AG04449 (cell line): ENCODE measurements at regions not wholly inside any gene's neighbourhood (a gene's known extent, or its start where the extent isn't known, plus 50 kb on each side); places are given as distances from the start of the nearest gene placed in this dataset.

ENCODE experiments used
- CTCF ChIA-PET: fragments of 350-600 bp; formaldehyde crosslinking; extraction: SDS; loops from one replicate; lab custom pipeline; 2021; ENCODE audit warnings: antibody characterized with exemption; lab: Yijun Ruan, JAX
- POLR2A ChIA-PET: fragments of 400-600, 350-600 bp; formaldehyde crosslinking; extraction: SDS; loops from one replicate; lab custom pipeline; 2020; ENCODE audit warnings: antibody characterized with exemption, inconsistent platforms; lab: Yijun Ruan, JAX
- DNase-seq: peaks from one replicate; pipeline ENCODE4 v3.0.0-alpha.2; 2010; ENCODE audit warnings: low read depth, low spot score
- H3K4me3 ChIP-seq: 2 replicates; pipeline ENCODE4 v1.5.1; 2011; ENCODE audit warnings: low read depth, mild to moderate bottlenecking, control low read depth, low read length
- CTCF ChIP-seq: IDR thresholded peaks from one replicate; pipeline ENCODE4 v1.5.1; 2011; ENCODE audit warnings: mild to moderate bottlenecking, moderate library complexity, low read length, control low read depth, inconsistent platforms; ENCODE audit not compliant: insufficient read depth; ENCODE audit errors: missing control alignments

DNA sequence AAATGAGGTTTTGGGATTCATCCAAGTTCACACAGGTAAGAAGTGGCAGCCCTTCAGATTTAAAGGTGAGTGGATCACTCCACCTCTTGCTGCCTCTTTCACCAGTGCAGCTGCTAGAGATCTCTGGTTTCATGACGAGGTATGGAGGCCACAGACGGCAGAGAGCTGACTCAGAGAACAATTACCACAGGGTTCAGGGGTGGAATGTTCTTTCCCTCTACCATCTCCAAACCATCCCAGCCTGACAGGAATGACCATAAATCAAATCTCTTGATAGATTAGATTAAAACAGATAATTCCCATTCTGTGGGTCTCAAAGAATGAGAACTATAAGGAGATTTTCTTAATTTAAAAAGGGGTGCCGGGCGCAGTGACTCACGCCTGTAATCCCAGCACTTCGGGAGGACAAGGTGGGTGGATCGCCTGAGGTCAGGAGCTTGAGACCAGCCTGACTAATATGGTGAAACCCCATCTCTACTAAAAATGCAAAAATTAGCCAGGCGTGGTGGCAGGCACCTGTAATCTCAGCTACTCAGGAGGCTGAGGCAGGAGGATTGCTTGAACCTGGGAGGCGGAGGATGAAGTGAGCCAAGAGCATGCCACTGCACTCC, 174.2 kb upstream of the ATP11B start:
- TF ChIP-seq CTCF: no peak
- CTCF ChIA-PET: interaction anchor here (1.0 to 4.2 kb wide), 2 partner anchors 10 to 911 kb away, joined by 4 to 17 read pairs; no protein-coding TSS in a partner anchor
- no peak overlapping the region for H3K4me3 ChIP-seq
- POLR2A ChIA-PET: no interaction called here
- no peak for DNase-seq

DNA sequence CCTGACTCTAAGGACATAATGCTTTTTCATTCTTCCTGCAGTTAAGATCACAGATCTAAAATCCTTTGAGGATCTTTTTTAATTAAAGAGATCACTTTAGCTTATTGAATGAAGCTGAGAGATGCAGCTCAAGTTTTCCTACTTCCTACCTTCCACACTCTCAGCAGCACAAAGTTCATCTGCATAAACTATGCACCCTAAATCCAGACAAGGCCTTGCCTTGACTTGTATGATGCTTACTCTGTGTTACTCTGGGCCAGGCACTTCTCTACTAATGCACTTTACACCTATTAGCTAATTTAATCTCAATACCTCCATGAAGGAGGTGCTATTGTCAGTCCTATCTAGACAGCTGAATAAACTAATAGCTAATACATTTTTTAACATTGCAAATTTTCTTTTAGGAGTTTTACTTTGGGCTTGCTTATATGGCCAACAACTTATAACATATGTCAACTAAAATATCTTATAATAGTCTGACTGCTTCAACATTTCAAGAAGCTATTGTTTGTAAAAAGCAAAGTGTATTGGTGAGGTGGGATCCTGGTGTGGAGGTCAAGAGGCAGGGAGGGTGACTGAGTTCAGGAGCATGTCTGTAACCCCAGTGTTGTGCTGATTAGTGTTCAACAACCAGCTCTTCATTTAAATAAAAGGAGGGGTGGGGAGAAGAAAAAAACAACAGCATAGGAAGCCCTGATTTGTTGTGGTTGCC, 172.4 kb upstream of the ATP11B start:
- ChIA-PET POLR2A (no interaction called here), CTCF (interaction anchor here (1.6 kb wide), 1 partner anchor 63 kb away, joined by 4 read pairs; no protein-coding TSS in a partner anchor)

DNA sequence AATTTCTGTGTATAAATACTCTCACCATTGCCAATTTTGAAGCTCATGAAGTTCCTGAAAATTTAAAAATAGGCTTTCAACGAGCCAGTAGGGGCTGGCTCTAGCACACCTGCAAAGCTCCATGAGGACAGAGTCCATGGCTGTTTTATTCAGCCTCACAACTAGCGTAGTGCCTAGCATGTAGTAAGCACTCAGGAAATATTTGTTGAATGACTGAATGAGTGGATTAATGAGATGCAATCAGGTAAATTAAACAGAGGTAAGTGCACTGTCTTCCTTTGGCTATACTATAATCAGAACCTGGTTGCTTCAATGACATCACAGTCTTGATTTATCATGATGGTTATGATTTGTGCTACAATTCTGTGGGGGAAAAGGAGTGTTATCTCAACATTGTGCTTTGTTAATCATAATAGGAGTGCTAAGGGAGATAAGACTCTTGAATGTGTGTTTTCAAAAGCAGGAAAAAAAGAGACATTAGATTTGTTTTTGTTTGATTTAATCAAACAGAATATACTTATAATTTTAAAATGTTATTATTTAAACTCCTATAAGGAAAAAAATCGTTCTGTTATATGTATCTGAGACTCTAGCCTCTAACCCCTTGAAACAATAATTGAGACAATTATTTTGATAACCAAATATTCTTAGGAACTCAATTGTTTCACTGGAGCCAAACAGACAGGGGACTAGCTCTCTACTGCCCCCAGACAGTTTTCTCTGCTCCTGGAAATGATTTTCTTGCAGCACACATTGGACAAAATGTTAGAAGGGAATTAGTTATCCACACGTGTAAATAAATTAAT, 171.7 kb upstream of the ATP11B start:
- ChIA-PET POLR2A (no interaction called here), CTCF (interaction anchor here (0.5 to 1.6 kb wide), 2 partner anchors 10 to 62 kb away, joined by 3 to 4 read pairs; no protein-coding TSS in a partner anchor)
- TF ChIP-seq CTCF: no peak
- no peak overlapping the region for H3K4me3 ChIP-seq
- DNase-seq: no peak

More for the DNA sequence above, 172.4 kb upstream of the ATP11B start:
- H3K4me3 ChIP-seq: no peak overlapping the region
- TF ChIP-seq CTCF: no peak
- DNase-seq: no peak

GRCh38 chr3:182622241-182622545, 171.1 kb upstream of the ATP11B start:
- no peak for TF ChIP-seq CTCF
- no peak overlapping the region for H3K4me3 ChIP-seq
- POLR2A ChIA-PET: no interaction called here
- no peak for DNase-seq
- CTCF ChIA-PET: interaction anchor here (0.5 kb wide), 1 partner anchor 11 kb away, joined by 3 read pairs; no protein-coding TSS in a partner anchor

GRCh38 chr3:182626484-182627467, 166.5 kb upstream of the ATP11B start:
- DNase-seq: no peak
- ChIA-PET POLR2A (no interaction called here), CTCF (no interaction called here)
- H3K4me3 ChIP-seq: no peak overlapping the region
- TF ChIP-seq CTCF: no peak
